ENCODE measurements at regions not wholly inside any gene's neighbourhood (a gene's known extent, or its start where the extent isn't known, plus 50 kb on each side); places are given as distances from the start of the nearest gene placed in this dataset.

DNA sequence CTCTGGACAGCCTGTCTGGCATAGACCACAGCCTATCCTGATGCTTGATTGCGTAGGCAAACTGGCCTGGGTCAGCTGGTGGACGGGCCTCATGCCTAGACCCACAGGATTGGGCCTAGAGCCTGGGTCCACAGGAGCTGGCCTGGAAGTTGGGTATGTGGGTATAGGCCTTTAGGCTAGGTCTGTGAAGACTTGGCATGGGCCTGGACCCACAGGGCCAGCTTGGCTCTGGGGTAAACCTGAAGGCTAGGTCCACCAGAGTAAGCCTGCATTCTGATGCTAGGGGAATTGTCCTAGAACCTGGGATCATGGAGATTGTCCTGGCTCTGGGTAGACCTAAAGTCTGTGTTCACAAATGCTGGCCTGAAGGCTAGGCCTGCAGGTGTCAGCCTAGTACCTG lies 1293.7 kb downstream of the CNTNAP5 start:
- TF ChIP-seq, protein P1, sequence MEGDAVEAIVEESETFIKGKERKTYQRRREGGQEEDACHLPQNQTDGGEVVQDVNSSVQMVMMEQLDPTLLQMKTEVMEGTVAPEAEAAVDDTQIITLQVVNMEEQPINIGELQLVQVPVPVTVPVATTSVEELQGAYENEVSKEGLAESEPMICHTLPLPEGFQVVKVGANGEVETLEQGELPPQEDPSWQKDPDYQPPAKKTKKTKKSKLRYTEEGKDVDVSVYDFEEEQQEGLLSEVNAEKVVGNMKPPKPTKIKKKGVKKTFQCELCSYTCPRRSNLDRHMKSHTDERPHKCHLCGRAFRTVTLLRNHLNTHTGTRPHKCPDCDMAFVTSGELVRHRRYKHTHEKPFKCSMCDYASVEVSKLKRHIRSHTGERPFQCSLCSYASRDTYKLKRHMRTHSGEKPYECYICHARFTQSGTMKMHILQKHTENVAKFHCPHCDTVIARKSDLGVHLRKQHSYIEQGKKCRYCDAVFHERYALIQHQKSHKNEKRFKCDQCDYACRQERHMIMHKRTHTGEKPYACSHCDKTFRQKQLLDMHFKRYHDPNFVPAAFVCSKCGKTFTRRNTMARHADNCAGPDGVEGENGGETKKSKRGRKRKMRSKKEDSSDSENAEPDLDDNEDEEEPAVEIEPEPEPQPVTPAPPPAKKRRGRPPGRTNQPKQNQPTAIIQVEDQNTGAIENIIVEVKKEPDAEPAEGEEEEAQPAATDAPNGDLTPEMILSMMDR (IDR thresholded peaks at IDR 0.05; ENCODE audit: low read depth, low read length), result no peak
- TF ChIP-seq EZH2phosphoT487 (IDR thresholded peaks at IDR 0.05; ENCODE audit: low read depth), result no peak
